ENCODE measurements at regions not wholly inside any gene's neighbourhood (a gene's known extent, or its start where the extent isn't known, plus 50 kb on each side); places are given as distances from the start of the nearest gene placed in this dataset.
"Not testable (repeated sequence)": the region's sequence is repeated elsewhere in the genome, so short reads cannot be mapped to it uniquely, and the experiment has no call there.

- DNase-seq: no peak
These were observed 61.2 kb downstream of the VIP start for GRCh38 chr6:152811785-152812184.

GRCh38 chr6:152815230-152815872 is 64.8 kb downstream of the VIP start:
- no peak for DNase-seq

- DNase-seq: no peak
These were observed 65.5 kb downstream of the VIP start for GRCh38 chr6:152816055-152816454.

- DNase-seq: no peak
These were observed 70.9 kb downstream of the VIP start for GRCh38 chr6:152821525-152821924.

- no peak for DNase-seq
These were observed 74.1 kb downstream of the VIP start for GRCh38 chr6:152824666-152825065.

- DNase-seq: no peak
These were observed 77.8 kb downstream of the VIP start for GRCh38 chr6:152828431-152828830.

GRCh38 chr6:152834366-152834765 is 83.8 kb downstream of the VIP start:
- DNase-seq: not testable (repeated sequence)

GRCh38 chr6:152836523-152836922 is 85.9 kb downstream of the VIP start:
- DNase-seq: no peak

GRCh38 chr6:152845421-152845820 is 94.8 kb downstream of the VIP start:
- no peak for DNase-seq

GRCh38 chr6:152846825-152847224 is 96.2 kb downstream of the VIP start:
- no peak for DNase-seq

- no peak for DNase-seq
These were observed 98.3 kb downstream of the VIP start for GRCh38 chr6:152848919-152849318.

GRCh38 chr6:152854086-152854795 is 103.6 kb downstream of the VIP start:
- DNase-seq: no peak

GRCh38 chr6:152858141-152858540 is 107.5 kb downstream of the VIP start:
- DNase-seq: no peak

- no peak for DNase-seq
These were observed 108.6 kb downstream of the VIP start for GRCh38 chr6:152859225-152859624.

- peak; percentile 67 for DNase-seq
These were observed 113.2 kb downstream of the VIP start for GRCh38 chr6:152863618-152864326.

- no peak for DNase-seq
These were observed 108.6 kb downstream of the FBXO5 start for GRCh38 chr6:152874267-152874666.

- no peak for DNase-seq
These were observed 107.8 kb downstream of the FBXO5 start for GRCh38 chr6:152874846-152875568.

GRCh38 chr6:152879681-152880080 is 103.2 kb downstream of the FBXO5 start:
- DNase-seq: no peak

- no peak for DNase-seq
These were observed 89.7 kb downstream of the FBXO5 start for GRCh38 chr6:152893187-152893586.

GRCh38 chr6:152896923-152897322 is 85.9 kb downstream of the FBXO5 start:
- DNase-seq: no peak

GRCh38 chr6:152897807-152898399 is 84.9 kb downstream of the FBXO5 start:
- DNase-seq: peak; percentile 57

- DNase-seq: no peak
These were observed 78.2 kb downstream of the FBXO5 start for GRCh38 chr6:152904678-152905077.

Data from CD4-positive, alpha-beta T cell treated with Interleukin-6 for 4 hours (primary cell).